Natural killer cell (primary cell): ENCODE measurements at regions not wholly inside any gene's neighbourhood (a gene's known extent, or its start where the extent isn't known, plus 50 kb on each side); places are given as distances from the start of the nearest gene placed in this dataset.

Experiments
- ATAC-seq, 3 donors: fragments of 150-1000 bp in 2 of 3; fragments of 200-7000 bp in 1 of 3; cut with Tn5 transposase; 1 replicate in 1 of 3; 2 replicates in 2 of 3; pipeline ENCODE4 v1.10.0; 2021; ENCODE audit warnings: mild to moderate bottlenecking in 2 of 3, moderate library complexity in 2 of 3
- DNase-seq, 2 donors: peaks; one replicate each; pipeline versions ENCODE4 v3.0.0 to v3.0.0-alpha.2; 2013 to 2021; ENCODE audit warnings: mixed read lengths in 1 of 2
- H3K27ac ChIP-seq: one replicate; pipeline ENCODE4 v1.5.1; 2013; ENCODE audit warnings: mild to moderate bottlenecking, low read length
- H3K27me3 ChIP-seq: one replicate; pipeline ENCODE4 v1.6.1; 2013; ENCODE audit warnings: low read length; ENCODE audit not compliant: control insufficient read depth, insufficient read depth
- H3K36me3 ChIP-seq: one replicate; pipeline ENCODE4 v1.6.1; 2013; ENCODE audit warnings: low read length; ENCODE audit not compliant: control insufficient read depth, insufficient read depth
- H3K4me1 ChIP-seq: one replicate; pipeline ENCODE4 v1.6.1; 2013; ENCODE audit warnings: low read length; ENCODE audit not compliant: control insufficient read depth, insufficient read depth
- H3K4me3 ChIP-seq: one replicate; pipeline ENCODE4 v1.5.1; 2013; ENCODE audit warnings: low read length
- H3K9me3 ChIP-seq: one replicate; pipeline ENCODE4 v1.6.1; 2013; ENCODE audit warnings: low read length; ENCODE audit not compliant: control insufficient read depth, insufficient read depth
- H3K27ac Mint-ChIP-seq, 2 donors: one replicate each; pipeline ENCODE4 v1.8.0; 2022; ENCODE audit warnings: mild to moderate bottlenecking in 2 of 2, mixed read lengths in 2 of 2, moderate library complexity in 1 of 2
- H3K27me3 Mint-ChIP-seq, 2 donors: one replicate each; pipeline ENCODE4 v1.8.0; 2022; ENCODE audit warnings: low read depth in 2 of 2, mixed read lengths in 2 of 2
- H3K36me3 Mint-ChIP-seq: one replicate; pipeline ENCODE4 v1.8.0; 2022; ENCODE audit warnings: mixed read lengths
- H3K4me1 Mint-ChIP-seq, 2 donors: one replicate each; pipeline ENCODE4 v1.8.0; 2022; ENCODE audit warnings: mixed read lengths in 2 of 2
- H3K4me3 Mint-ChIP-seq: one replicate; pipeline ENCODE4 v1.8.0; 2022; ENCODE audit warnings: mild to moderate bottlenecking, moderate library complexity, mixed read lengths
- H3K9me3 Mint-ChIP-seq, 2 donors: one replicate each; pipeline ENCODE4 v1.8.0; 2022; ENCODE audit warnings: mixed read lengths in 2 of 2
- WGBS: methylation state at CpG from one replicate; pipeline ENCODE4 v1.1.7; 2013; ENCODE audit warnings: missing lambda C conversion rate; ENCODE audit not compliant: insufficient coverage; 5-methylcytosine and 5-hydroxymethylcytosine counted together
- intact Hi-C: fragments of 100-400 bp; cut with micrococcal nuclease; formaldehyde crosslinking; loops from one replicate; pipeline ENCODE4 v1.14.2; 2022
- TF ChIP-seq, protein P1 (sequence below): fragments of 200-600 bp; IDR thresholded peaks from one replicate; pipeline ENCODE4 v1.8.0; 2022; ENCODE audit warnings: antibody characterized with exemption

DNA sequence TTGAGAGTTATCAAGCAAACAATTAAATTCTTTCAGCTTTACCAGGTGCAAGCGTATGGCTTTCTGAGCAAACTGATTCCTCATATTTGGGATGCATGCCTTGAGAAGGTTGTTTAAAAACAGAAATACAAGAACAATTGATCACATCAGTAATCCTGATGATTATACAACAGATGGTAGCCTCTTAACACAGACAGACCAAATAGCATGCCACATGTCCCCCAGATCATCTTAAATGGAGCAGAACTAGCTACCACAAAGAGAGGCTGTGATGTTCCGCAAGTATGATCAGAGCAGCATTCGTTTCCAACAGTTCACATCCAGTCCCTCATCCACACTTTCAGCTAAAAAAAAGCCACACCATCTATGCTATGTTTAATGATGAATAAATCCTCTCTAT is 246.2 kb upstream of the NRSN1 start:
- H3K27ac Mint-ChIP-seq = no peak overlapping the region
- H3K4me1 Mint-ChIP-seq = no peaks in the 10 kb centered on the region
- no peaks in the 10 kb centered on the region for H3K27me3 ChIP-seq
- no peaks in the 10 kb centered on the region for H3K36me3 Mint-ChIP-seq
- H3K27me3 Mint-ChIP-seq = no peaks in the 10 kb centered on the region
- H3K9me3 ChIP-seq = no peaks in the 10 kb centered on the region
- TF ChIP-seq, protein P1, sequence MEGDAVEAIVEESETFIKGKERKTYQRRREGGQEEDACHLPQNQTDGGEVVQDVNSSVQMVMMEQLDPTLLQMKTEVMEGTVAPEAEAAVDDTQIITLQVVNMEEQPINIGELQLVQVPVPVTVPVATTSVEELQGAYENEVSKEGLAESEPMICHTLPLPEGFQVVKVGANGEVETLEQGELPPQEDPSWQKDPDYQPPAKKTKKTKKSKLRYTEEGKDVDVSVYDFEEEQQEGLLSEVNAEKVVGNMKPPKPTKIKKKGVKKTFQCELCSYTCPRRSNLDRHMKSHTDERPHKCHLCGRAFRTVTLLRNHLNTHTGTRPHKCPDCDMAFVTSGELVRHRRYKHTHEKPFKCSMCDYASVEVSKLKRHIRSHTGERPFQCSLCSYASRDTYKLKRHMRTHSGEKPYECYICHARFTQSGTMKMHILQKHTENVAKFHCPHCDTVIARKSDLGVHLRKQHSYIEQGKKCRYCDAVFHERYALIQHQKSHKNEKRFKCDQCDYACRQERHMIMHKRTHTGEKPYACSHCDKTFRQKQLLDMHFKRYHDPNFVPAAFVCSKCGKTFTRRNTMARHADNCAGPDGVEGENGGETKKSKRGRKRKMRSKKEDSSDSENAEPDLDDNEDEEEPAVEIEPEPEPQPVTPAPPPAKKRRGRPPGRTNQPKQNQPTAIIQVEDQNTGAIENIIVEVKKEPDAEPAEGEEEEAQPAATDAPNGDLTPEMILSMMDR = no peak
- H3K4me1 ChIP-seq = no peaks in the 10 kb centered on the region
- DNase-seq (no peak), ATAC-seq (no peak)
- no peak overlapping the region for H3K27ac ChIP-seq
- no peaks in the 10 kb centered on the region for H3K36me3 ChIP-seq
- intact Hi-C loops = no loop called here
- H3K4me3 Mint-ChIP-seq = no peak overlapping the region
- 95% methylated on average over 3 of the region's 3 CpGs for WGBS
- H3K9me3 Mint-ChIP-seq = peaks cover 3 to 11% of the 10 kb centered on the region in 2 donors
- H3K4me3 ChIP-seq = no peak overlapping the region

- Histone ChIP-seq H3K27ac (no peak overlapping the region), H3K36me3 (no peaks in the 10 kb centered on the region), H3K4me3 (no peak overlapping the region), H3K9me3 (no peaks in the 10 kb centered on the region), H3K27me3 (no peaks in the 10 kb centered on the region), H3K4me1 (no peaks in the 10 kb centered on the region)
- TF ChIP-seq, protein P1 = no peak
- H3K4me1 Mint-ChIP-seq = no peaks in the 10 kb centered on the region
- H3K36me3 Mint-ChIP-seq = no peaks in the 10 kb centered on the region
- ATAC-seq (no peak), DNase-seq (no peak)
- no peak overlapping the region for H3K27ac Mint-ChIP-seq
- peaks cover 9 to 14% of the 10 kb centered on the region in 2 donors for H3K9me3 Mint-ChIP-seq
- H3K27me3 Mint-ChIP-seq = no peaks in the 10 kb centered on the region
- 70% methylated on average over 1 of the region's 3 CpGs for WGBS
- intact Hi-C loops = no loop called here
- no peak overlapping the region for H3K4me3 Mint-ChIP-seq
Measured at GRCh38 chr6:23890543-23891227, 235.3 kb upstream of the NRSN1 start.

DNA sequence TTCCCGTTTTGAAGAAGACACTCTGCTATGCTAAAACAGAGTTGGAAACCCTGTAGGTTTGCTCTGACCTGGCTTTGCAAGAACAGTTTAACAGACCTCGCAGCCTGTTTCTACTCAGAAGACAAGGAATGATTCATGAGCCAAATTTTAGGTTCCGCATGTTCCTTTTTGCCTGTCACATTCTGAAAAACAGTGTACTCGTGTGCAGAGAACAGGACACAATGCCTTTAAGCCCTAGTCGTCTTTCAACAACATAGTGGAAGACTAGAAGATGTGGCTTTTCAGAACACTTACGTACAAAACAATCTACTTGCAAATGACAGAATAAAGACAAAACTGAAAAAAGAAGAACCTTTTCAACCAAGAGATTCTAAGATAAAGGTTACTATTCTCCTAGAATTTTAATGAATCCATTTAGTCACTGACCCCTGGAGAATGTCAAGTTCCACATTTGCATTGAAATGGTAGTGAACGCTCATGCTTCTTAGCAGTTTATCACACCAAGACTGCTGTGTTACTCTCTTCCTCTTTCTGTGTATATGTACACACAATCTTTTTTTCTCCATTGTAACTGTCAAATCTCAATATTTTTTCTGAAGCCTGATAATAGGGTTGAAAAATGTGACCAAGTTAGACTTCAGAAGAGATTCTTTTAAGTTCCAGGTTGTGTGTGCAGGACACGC is 220.7 kb upstream of the NRSN1 start:
- Mint-ChIP-seq H3K4me1 (no peaks in the 10 kb centered on the region), H3K4me3 (no peak overlapping the region), H3K27me3 (no peaks in the 10 kb centered on the region), H3K27ac (no peak overlapping the region), H3K36me3 (peaks cover 4% of the 10 kb centered on the region), H3K9me3 (peaks cover 9 to 13% of the 10 kb centered on the region in 2 donors)
- Histone ChIP-seq H3K27ac (no peak overlapping the region), H3K36me3 (no peaks in the 10 kb centered on the region), H3K4me3 (no peak overlapping the region), H3K4me1 (no peaks in the 10 kb centered on the region), H3K27me3 (no peaks in the 10 kb centered on the region), H3K9me3 (no peaks in the 10 kb centered on the region)
- no peak for ATAC-seq
- no peak for DNase-seq
- TF ChIP-seq, protein P1 = no peak
- 33% methylated on average over 8 of the region's 8 CpGs for WGBS
- intact Hi-C loops = no loop called here
